Frontal cortex (tissue), 3 donors: ENCODE measurements at regions not wholly inside any gene's neighbourhood (a gene's known extent, or its start where the extent isn't known, plus 50 kb on each side); places are given as distances from the start of the nearest gene placed in this dataset.
"Not testable (repeated sequence)": the region's sequence is repeated elsewhere in the genome, so short reads cannot be mapped to it uniquely, and the experiment has no call there.

Experiments
- DNase-seq, 2 donors: peaks; one replicate each; pipeline ENCODE4 v3.0.0; 2012; ENCODE audit warnings: low spot score in 2 of 2
- FAIRE-seq: peaks from 2 replicates; lab custom pipeline; 2012; peaks lifted over from hg19 to GRCh38; lab: Jason Lieb, UNC
- donor health status: control.
- donor health status: control.
- donor health status: control.

- FAIRE-seq (no peak), DNase-seq (no peak)
These were observed 413.2 kb downstream of the ACTL7B start for GRCh38 chr9:108442627-108443018.

- DNase-seq (no peak), FAIRE-seq (no peak)
These were observed 414.1 kb downstream of the ACTL7B start for GRCh38 chr9:108441726-108442125.

- FAIRE-seq (no peak), DNase-seq (no peak)
These were observed 414.5 kb downstream of the ACTL7B start for GRCh38 chr9:108441251-108441650.

GRCh38 chr9:108439947-108440346 is 415.8 kb downstream of the ACTL7B start:
- DNase-seq (no peak), FAIRE-seq (no peak)

GRCh38 chr9:108437656-108438055 is 418.1 kb downstream of the ACTL7B start:
- no peak for FAIRE-seq
- DNase-seq = no peak

- FAIRE-seq (no peak), DNase-seq (no peak)
These were observed 419.3 kb downstream of the ACTL7B start for GRCh38 chr9:108436448-108436847.

GRCh38 chr9:108434502-108434901 is 421.3 kb downstream of the ACTL7B start:
- DNase-seq (no peak), FAIRE-seq (no peak)

- DNase-seq (peak in 1 of 2 donors; percentile 4), FAIRE-seq (no peak)
These were observed 421.8 kb downstream of the ACTL7B start for GRCh38 chr9:108434036-108434435.

GRCh38 chr9:108430655-108431054 is 425.1 kb downstream of the ACTL7B start:
- no peak for DNase-seq
- no peak for FAIRE-seq

- FAIRE-seq = no peak
- DNase-seq = no peak
These were observed 428.0 kb downstream of the ACTL7B start for GRCh38 chr9:108427751-108428150.

- not testable (repeated sequence) for DNase-seq, FAIRE-seq
These were observed 429.3 kb downstream of the ACTL7B start for GRCh38 chr9:108426421-108426940.

- no peak for FAIRE-seq
These were observed 432.4 kb downstream of the ACTL7B start for GRCh38 chr9:108423433-108423832.

GRCh38 chr9:108419379-108419778 is 436.4 kb downstream of the ACTL7B start:
- DNase-seq (no peak), FAIRE-seq (no peak)

More at GRCh38 chr9:108423433-108423832, 432.4 kb downstream of the ACTL7B start:
- no peak for DNase-seq

GRCh38 chr9:108417726-108418125 is 438.1 kb downstream of the ACTL7B start:
- FAIRE-seq (no peak), DNase-seq (no peak)

GRCh38 chr9:108417312-108417711 is 438.5 kb downstream of the ACTL7B start:
- DNase-seq (no peak), FAIRE-seq (no peak)

- DNase-seq (no peak), FAIRE-seq (no peak)
These were observed 439.5 kb downstream of the ACTL7B start for GRCh38 chr9:108416324-108416723.

GRCh38 chr9:108413809-108414208 is 442.0 kb downstream of the ACTL7B start:
- DNase-seq (no peak), FAIRE-seq (no peak)

GRCh38 chr9:108412755-108413154 is 443.0 kb downstream of the ACTL7B start:
- FAIRE-seq = no peak
- no peak for DNase-seq

GRCh38 chr9:108411632-108412031 is 444.2 kb downstream of the ACTL7B start:
- FAIRE-seq (no peak), DNase-seq (no peak)

GRCh38 chr9:108410161-108410560 is 445.6 kb downstream of the ACTL7B start:
- FAIRE-seq (peak; percentile 93), DNase-seq (no peak)

GRCh38 chr9:108400297-108400696 is 455.5 kb downstream of the ACTL7B start:
- FAIRE-seq (no peak), DNase-seq (no peak)

GRCh38 chr9:108399851-108400250 is 455.9 kb downstream of the ACTL7B start:
- FAIRE-seq = no peak
- DNase-seq = no peak
